Hepatocyte (in vitro differentiated cells): ENCODE measurements at regions not wholly inside any gene's neighbourhood (a gene's known extent, or its start where the extent isn't known, plus 50 kb on each side); places are given as distances from the start of the nearest gene placed in this dataset.

ENCODE experiments used
- CTCF ChIP-seq: fragments of 200-600 bp; sonication (generic); IDR thresholded peaks from 2 replicates; pipeline ENCODE4 v1.5.1; 2016; ENCODE audit warnings: antibody characterized with exemption, mild to moderate bottlenecking; ENCODE audit not compliant: poor library complexity
- EZH2 ChIP-seq: fragments of 200-600 bp; sonication (generic); IDR thresholded peaks from 2 replicates; pipeline ENCODE4 v1.6.1; 2016; ENCODE audit warnings: antibody characterized with exemption, mild to moderate bottlenecking, borderline replicate concordance
- EZH2phosphoT487 ChIP-seq: fragments of 200-600 bp; sonication (generic); IDR thresholded peaks from one replicate; pipeline ENCODE4 v1.6.1; 2018; ENCODE audit warnings: antibody characterized with exemption, mild to moderate bottlenecking, low read depth, moderate library complexity; ENCODE audit not compliant: unreplicated experiment, severe bottlenecking

- TF ChIP-seq CTCF (no peak), EZH2 (no peak), EZH2phosphoT487 (no peak)
These were observed 119.1 kb upstream of the BMP5 start for GRCh38 chr6:55994531-55994930.
